GM18498 (cell line): ENCODE measurements at regions not wholly inside any gene's neighbourhood (a gene's known extent, or its start where the extent isn't known, plus 50 kb on each side); places are given as distances from the start of the nearest gene placed in this dataset.

ENCODE experiments used
- ATAC-seq: cut with Tn5 transposase; IDR thresholded peaks from one replicate; pipeline ENCODE4 v1.9.1; 2021; ENCODE audit warnings: mild to moderate bottlenecking, moderate library complexity; ENCODE audit not compliant: unreplicated experiment

GRCh38 chr10:44244745-44245600 lies 139.9 kb downstream of the CXCL12 start:
- no peak for ATAC-seq

- no peak for ATAC-seq
Observed at GRCh38 chr10:44243851-44244510, 140.9 kb downstream of the CXCL12 start.

- ATAC-seq: no peak
Observed at GRCh38 chr10:44242826-44243225, 142.1 kb downstream of the CXCL12 start.

- ATAC-seq: no peak
Observed at GRCh38 chr10:44242091-44242490, 142.8 kb downstream of the CXCL12 start.

GRCh38 chr10:44240584-44241205 lies 144.2 kb downstream of the CXCL12 start:
- no peak for ATAC-seq

GRCh38 chr10:44238212-44238611 lies 146.7 kb downstream of the CXCL12 start:
- ATAC-seq: no peak

- no peak for ATAC-seq
Observed at GRCh38 chr10:44237364-44238049, 147.4 kb downstream of the CXCL12 start.

GRCh38 chr10:44235363-44235762 lies 149.5 kb downstream of the CXCL12 start:
- ATAC-seq: no peak

- no peak for ATAC-seq
Observed at GRCh38 chr10:44234483-44234875, 150.4 kb downstream of the CXCL12 start.

GRCh38 chr10:44233561-44234482 lies 151.1 kb downstream of the CXCL12 start:
- ATAC-seq: no peak

- ATAC-seq: no peak
Observed at GRCh38 chr10:44217274-44217820, 167.6 kb downstream of the CXCL12 start.

GRCh38 chr10:44216073-44216472 lies 168.8 kb downstream of the CXCL12 start:
- no peak for ATAC-seq

GRCh38 chr10:44209811-44210210 lies 175.1 kb downstream of the CXCL12 start:
- ATAC-seq: no peak

GRCh38 chr10:44207160-44207559 lies 177.7 kb downstream of the CXCL12 start:
- ATAC-seq: no peak

GRCh38 chr10:44206127-44206818 lies 178.6 kb downstream of the CXCL12 start:
- ATAC-seq: no peak

GRCh38 chr10:44205067-44205466 lies 179.8 kb downstream of the CXCL12 start:
- no peak for ATAC-seq

GRCh38 chr10:44203535-44203934 lies 181.4 kb downstream of the CXCL12 start:
- ATAC-seq: no peak

- no peak for ATAC-seq
Observed at GRCh38 chr10:44202952-44203351, 181.9 kb downstream of the CXCL12 start.

- no peak for ATAC-seq
Observed at GRCh38 chr10:44201656-44202055, 183.2 kb downstream of the CXCL12 start.
